WTC11 (cell line): ENCODE measurements at regions not wholly inside any gene's neighbourhood (a gene's known extent, or its start where the extent isn't known, plus 50 kb on each side); places are given as distances from the start of the nearest gene placed in this dataset.

Source experiments
- ATAC-seq: fragments of 200-7000 bp; cut with Tn5 transposase; 2 replicates; pipeline ENCODE4 v1.10.0; 2021; ENCODE audit warnings: mild to moderate bottlenecking, moderate library complexity
- CTCF ChIA-PET: fragments of 300-600 bp; sonication (Branson Sonifier 250); formaldehyde crosslinking; loops from one replicate; lab custom pipeline; 2021; ENCODE audit warnings: antibody characterized with exemption; lab: Charles Lee
- POLR2A ChIA-PET: fragments of 350-600 bp; sonication (Branson Sonifier 250); formaldehyde crosslinking; loops from one replicate; lab custom pipeline; 2021; ENCODE audit warnings: antibody characterized with exemption; lab: Charles Lee
- DNase-seq: peaks from one replicate; pipeline ENCODE4 v3.0.0; 2021; ENCODE audit warnings: low spot score
- H3K27ac Mint-ChIP-seq: 2 replicates; pipeline ENCODE4 v1.8.0; 2021; ENCODE audit warnings: mixed read lengths
- H3K27me3 Mint-ChIP-seq: 2 replicates; pipeline ENCODE4 v1.8.0; 2021; ENCODE audit warnings: low read depth, mild to moderate bottlenecking, moderate library complexity, mixed read lengths
- H3K36me3 Mint-ChIP-seq: 2 replicates; pipeline ENCODE4 v1.8.0; 2021; ENCODE audit warnings: mixed read lengths
- H3K4me1 Mint-ChIP-seq: 2 replicates; pipeline ENCODE4 v1.8.0; 2022; ENCODE audit warnings: mixed read lengths
- H3K4me3 Mint-ChIP-seq: 2 replicates; pipeline ENCODE4 v1.8.0; 2021; ENCODE audit warnings: mild to moderate bottlenecking, moderate library complexity, mixed read lengths
- H3K9me3 Mint-ChIP-seq: 2 replicates; pipeline ENCODE4 v1.8.0; 2021; ENCODE audit warnings: mixed read lengths
- AR ChIP-seq: fragments of 250-450 bp; sonication (Bioruptor Pico); IDR thresholded peaks from 2 replicates; pipeline ENCODE4 v1.9.0; 2021; ENCODE audit warnings: mild to moderate bottlenecking
- ATF1 ChIP-seq: sonication (generic); formaldehyde crosslinking; IDR thresholded peaks from 2 replicates; pipeline ENCODE4 v1.8.1; 2023; ENCODE audit warnings: mild to moderate bottlenecking, moderate library complexity, missing genetic modification reagents
- ATF2 ChIP-seq: sonication (generic); formaldehyde crosslinking; IDR thresholded peaks from 2 replicates; pipeline ENCODE4 v1.8.1; 2022; ENCODE audit warnings: low read depth, missing genetic modification reagents, borderline replicate concordance
- CDX4 ChIP-seq: fragments of 250-450 bp; sonication (Bioruptor Pico); IDR thresholded peaks from 2 replicates; pipeline ENCODE4 v1.9.0; 2021; ENCODE audit warnings: moderate library complexity, mild to moderate bottlenecking, inconsistent platforms, borderline replicate concordance
- E2F1 ChIP-seq: sonication (generic); formaldehyde crosslinking; IDR thresholded peaks from 2 replicates; pipeline ENCODE4 v1.8.0; 2022; ENCODE audit warnings: mild to moderate bottlenecking, missing genetic modification reagents
- FOXP4 ChIP-seq: sonication (generic); formaldehyde crosslinking; IDR thresholded peaks from 2 replicates; pipeline ENCODE4 v1.8.0; 2022; ENCODE audit warnings: mild to moderate bottlenecking, missing genetic modification reagents
- GTF2I ChIP-seq: fragments of 250-450 bp; sonication (Bioruptor Pico); conservative IDR thresholded peaks from 2 replicates; pipeline ENCODE4 v1.4.0; 2021; ENCODE audit warnings: mild to moderate bottlenecking
- HMGXB4 ChIP-seq: sonication (generic); formaldehyde crosslinking; IDR thresholded peaks from 2 replicates; pipeline ENCODE4 v1.8.1; 2023; ENCODE audit warnings: mild to moderate bottlenecking, moderate library complexity, missing genetic modification reagents
- JUN ChIP-seq: sonication (generic); formaldehyde crosslinking; IDR thresholded peaks from 2 replicates; pipeline ENCODE4 v1.8.0; 2023; ENCODE audit warnings: mild to moderate bottlenecking, missing genetic modification reagents
- NR2C2 ChIP-seq: sonication (generic); formaldehyde crosslinking; IDR thresholded peaks from 2 replicates; pipeline ENCODE4 v1.8.0; 2022; ENCODE audit warnings: mild to moderate bottlenecking, missing genetic modification reagents
- STAT6 ChIP-seq: sonication (generic); formaldehyde crosslinking; conservative IDR thresholded peaks from 2 replicates; pipeline ENCODE4 v1.8.1; 2023; ENCODE audit warnings: mild to moderate bottlenecking, low read depth, missing genetic modification reagents, moderate library complexity
- ZBTB43 ChIP-seq: sonication (generic); formaldehyde crosslinking; IDR thresholded peaks from 2 replicates; pipeline ENCODE4 v1.8.1; 2023; ENCODE audit warnings: mild to moderate bottlenecking, missing genetic modification reagents
- ZNF317 ChIP-seq: sonication (generic); formaldehyde crosslinking; IDR thresholded peaks from 2 replicates; pipeline ENCODE4 v1.8.1; 2023; ENCODE audit warnings: low read depth, mild to moderate bottlenecking, moderate library complexity, missing genetic modification reagents, borderline replicate concordance
- ZNF425 ChIP-seq: fragments of 250-450 bp; sonication (Bioruptor Pico); conservative IDR thresholded peaks from 2 replicates; pipeline ENCODE4 v1.9.0; 2021; ENCODE audit warnings: mild to moderate bottlenecking
- ZNF512 ChIP-seq: sonication (generic); formaldehyde crosslinking; IDR thresholded peaks from 2 replicates; pipeline ENCODE4 v1.8.1; 2022; ENCODE audit warnings: missing genetic modification reagents, borderline replicate concordance
- ZNF671 ChIP-seq: fragments of 250-450 bp; sonication (Bioruptor Pico); IDR thresholded peaks from 2 replicates; pipeline ENCODE4 v1.8.0; 2021; ENCODE audit warnings: mild to moderate bottlenecking

GRCh38 chr1:184292101-184292500 is 94.7 kb upstream of the C1orf21 start (continued):
- TF ChIP-seq NR2C2: no peak
- TF ChIP-seq ZNF671 (CRISPR knock-in tag): no peak
- TF ChIP-seq ZNF317 (CRISPR knock-in tag): no peak
- TF ChIP-seq ZNF512 (CRISPR knock-in tag): no peak
- no peak for TF ChIP-seq ZBTB43
- TF ChIP-seq ATF2 (CRISPR knock-in tag): no peak

GRCh38 chr1:184294101-184294500 is 92.7 kb upstream of the C1orf21 start:
- H3K9me3 Mint-ChIP-seq: peaks cover 32% of the 10 kb centered on the region
- DNase-seq (no peak), ATAC-seq (no peak)
- no peak overlapping the region for H3K27ac Mint-ChIP-seq
- ChIA-PET POLR2A (no interaction called here), CTCF (no interaction called here)
- H3K4me1 Mint-ChIP-seq: peaks cover 4% of the 10 kb centered on the region
- H3K36me3 Mint-ChIP-seq: peaks cover 17% of the 10 kb centered on the region
- no peak overlapping the region for H3K4me3 Mint-ChIP-seq
- no peaks in the 10 kb centered on the region; the same call in 1 of the 2 replicates for H3K27me3 Mint-ChIP-seq
- no peak for TF ChIP-seq FOXP4 (CRISPR knock-in tag)
- no peak for TF ChIP-seq JUN (CRISPR knock-in tag)
- no peak for TF ChIP-seq CDX4
- no peak for TF ChIP-seq ATF1
- no peak for TF ChIP-seq E2F1 (CRISPR knock-in tag)
- no peak for TF ChIP-seq ZNF425 (CRISPR knock-in tag)
- no peak for TF ChIP-seq AR (CRISPR knock-in tag)
- no peak for TF ChIP-seq ZNF671 (CRISPR knock-in tag)
- TF ChIP-seq HMGXB4 (CRISPR knock-in tag): no peak
- no peak for TF ChIP-seq GTF2I (CRISPR knock-in tag)
- no peak for TF ChIP-seq STAT6
